Stimulated activated CD8-positive, alpha-beta memory T cell treated with anti-CD3 and anti-CD28 coated beads, Interleukin-12 subunit alpha, Interleukin-12 subunit beta, amount 100 ng/mL, for 1 hour (primary cell): ENCODE measurements at regions not wholly inside any gene's neighbourhood (a gene's known extent, or its start where the extent isn't known, plus 50 kb on each side); places are given as distances from the start of the nearest gene placed in this dataset.
"Not testable (repeated sequence)": the region's sequence is repeated elsewhere in the genome, so short reads cannot be mapped to it uniquely, and the experiment has no call there.

Source experiments
- DNase-seq: peaks from one replicate; pipeline ENCODE4 v3.0.0-alpha.2; 2020; ENCODE audit warnings: low read depth

DNA sequence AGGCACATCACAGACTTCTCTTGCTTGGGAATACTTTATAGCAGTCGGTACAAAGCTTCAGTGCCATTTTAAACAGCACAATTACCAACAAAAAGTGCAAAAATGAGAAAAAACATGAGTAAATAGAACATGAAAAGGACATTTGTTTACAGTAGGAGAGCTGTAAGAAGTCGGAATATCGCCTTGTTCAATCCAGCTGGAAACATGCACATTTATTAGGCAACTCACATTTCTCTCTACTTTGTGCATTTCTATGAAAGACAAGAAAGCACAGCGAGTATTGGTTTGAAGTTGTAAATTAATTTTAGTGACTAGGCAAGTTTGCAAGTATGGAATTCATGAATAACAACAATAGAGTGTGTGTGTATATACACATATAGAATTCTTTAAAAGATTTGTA is 484.7 kb downstream of the DACH1 start:
- no peak for DNase-seq

DNA sequence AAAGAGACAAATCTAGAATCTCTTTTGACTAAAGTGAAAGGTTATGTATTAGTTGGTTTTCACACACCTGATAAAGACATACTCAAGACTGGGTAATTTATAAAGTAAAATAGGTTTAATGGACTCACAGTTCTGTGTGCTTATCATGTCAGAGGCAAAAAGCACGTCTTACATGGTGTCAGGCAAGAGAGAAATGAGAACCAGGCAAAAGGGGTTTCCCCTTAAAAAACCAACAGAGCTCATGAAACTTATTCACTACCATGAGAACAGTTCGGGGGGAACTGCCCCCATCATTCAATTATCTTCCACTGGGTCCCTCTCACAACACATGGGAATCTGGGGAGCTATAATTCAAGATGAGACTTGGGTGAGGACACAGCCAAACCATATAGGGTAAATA is 486.8 kb downstream of the DACH1 start:
- no peak for DNase-seq

DNA sequence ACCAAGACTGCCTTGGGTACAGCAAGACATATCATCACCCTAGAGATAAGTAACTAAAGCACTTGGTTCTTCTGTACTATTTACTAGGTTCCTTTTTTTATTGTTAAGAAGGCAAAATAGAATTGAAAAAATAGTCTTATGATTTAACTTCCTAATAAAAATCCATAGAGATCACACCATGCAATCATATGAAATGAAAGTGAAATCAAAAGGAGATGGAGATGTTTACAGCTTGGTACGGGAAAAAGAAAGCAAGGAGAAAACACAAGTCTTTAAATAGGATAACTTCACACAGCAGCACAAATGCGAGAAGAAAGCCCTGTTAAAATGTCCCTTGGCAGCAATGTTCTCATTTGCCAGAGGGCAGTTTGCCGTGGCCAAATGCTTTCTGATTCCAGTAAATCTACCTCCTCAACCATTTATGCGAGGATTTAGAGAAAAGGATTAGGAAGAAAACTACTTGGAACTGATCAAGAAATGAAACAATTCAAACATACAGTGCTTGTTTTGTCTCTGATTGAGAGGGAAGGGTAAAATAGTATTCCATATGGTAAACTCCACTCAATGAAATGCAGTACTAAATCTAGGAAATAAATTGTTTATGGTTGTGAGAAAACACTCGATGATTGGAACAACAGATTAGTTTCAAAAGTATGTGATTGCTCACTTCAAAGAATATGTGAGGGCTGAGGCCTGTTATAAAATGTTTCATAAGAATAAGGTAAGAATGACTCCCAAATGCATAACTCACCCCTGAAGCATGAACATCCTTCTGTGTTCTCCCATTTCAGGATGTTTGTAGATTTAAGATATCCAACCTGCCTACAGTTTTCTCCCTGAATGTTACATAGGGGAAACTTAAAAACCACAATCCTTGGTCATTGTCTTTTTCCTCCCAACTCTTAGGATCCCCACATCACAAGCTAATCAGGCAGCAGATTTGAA is 487.8 kb downstream of the DACH1 start:
- no peak for DNase-seq

DNA sequence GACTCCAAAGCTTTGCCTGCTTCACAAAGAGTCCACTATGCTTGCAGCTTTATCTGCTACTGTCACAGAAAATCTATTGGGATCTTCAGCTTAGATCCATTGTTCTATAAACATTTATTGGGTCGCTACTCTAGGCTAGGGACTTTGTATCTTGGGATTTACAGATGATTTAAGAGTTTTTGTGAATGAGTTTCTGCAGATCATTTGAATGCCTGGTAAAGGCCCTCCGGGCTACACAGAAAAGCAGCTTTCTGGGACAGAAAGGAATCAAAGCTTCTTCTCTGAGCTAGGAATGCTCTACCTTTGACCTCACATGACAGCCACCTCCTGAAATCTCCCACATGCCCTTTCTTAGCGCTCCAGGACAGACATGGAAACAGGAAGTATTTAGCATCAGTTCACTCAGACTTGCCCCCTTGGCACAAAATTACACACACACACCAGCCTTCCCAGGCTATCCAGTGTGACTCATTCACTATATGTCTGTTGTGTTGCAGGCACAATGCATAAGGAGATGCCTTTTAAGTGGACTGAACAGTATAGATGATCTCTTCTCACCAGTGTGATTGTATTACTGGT is 492.4 kb downstream of the DACH1 start:
- no peak for DNase-seq

DNA sequence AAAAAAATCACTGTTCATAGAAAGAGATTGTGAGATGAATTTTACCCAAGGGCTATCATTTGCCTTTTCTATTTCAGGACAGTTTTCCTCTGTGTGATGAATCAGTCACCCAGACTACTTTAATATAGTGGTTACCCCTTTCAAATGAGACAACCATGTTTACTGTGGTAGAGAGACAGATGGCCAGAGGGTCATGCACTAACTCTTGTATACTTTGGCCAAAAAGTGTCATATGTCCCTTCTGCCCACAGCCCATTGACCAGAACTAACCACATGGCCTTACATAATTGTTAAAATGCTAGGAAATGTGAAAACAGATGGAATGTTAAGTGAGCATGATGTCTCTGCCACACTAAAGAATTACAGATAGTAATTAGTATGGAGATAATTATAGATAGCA is 498.7 kb downstream of the DACH1 start:
- DNase-seq: no peak

DNA sequence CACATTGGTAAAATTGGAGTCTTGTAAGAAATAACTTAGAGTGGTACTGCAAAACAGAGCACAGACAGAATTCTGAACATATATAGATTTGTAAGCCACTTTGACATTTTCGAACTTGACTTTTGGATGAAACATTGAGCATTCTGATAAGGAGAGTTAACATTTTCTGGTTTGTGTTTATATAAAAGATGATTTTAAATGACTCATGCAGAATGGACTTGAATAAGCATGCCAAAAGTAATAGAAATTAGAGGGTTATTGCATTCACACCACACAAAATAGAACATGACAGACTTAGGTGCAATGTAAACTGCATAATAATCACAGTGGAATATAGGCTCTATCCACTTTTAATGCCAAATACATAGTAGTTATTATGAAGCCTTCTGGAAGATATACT is 507.0 kb downstream of the DACH1 start:
- DNase-seq: no peak

DNA sequence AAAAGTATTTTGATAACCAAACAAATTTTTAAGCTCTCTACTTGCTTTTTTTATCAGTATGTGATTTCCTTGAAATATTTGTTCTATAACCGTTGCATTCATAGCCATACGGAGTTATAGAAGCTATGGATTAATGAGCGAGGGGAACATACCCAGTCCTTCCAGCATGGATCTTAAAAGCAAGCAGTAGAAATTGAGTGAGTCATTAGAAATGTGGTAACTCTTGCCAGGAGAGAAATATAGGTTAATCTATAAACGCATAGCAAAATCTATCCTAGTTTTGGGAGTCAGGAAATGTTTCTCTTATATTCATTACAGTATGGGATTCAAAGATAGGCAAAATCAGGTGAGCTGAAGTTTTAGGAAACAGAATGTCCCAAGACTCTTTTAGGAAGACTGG is 507.4 kb downstream of the DACH1 start:
- no peak for DNase-seq

DNA sequence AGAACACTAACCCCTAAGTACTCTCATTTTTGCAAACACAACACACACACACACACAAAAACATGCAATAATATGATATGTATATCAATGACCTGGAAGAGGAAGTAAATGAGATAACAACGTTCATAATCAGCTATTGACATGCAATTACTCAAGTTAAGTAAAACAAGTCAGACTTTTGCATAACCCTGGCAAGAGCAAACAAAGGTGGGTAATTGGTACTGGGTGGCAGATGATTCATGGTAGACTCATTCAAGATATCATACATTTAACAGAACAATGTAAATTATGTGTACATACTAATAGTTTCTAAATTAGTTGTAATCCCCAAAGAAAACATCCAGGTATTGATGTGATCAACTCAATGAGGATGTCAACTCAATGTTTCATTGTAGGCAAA is 508.8 kb downstream of the DACH1 start:
- no peak for DNase-seq

DNA sequence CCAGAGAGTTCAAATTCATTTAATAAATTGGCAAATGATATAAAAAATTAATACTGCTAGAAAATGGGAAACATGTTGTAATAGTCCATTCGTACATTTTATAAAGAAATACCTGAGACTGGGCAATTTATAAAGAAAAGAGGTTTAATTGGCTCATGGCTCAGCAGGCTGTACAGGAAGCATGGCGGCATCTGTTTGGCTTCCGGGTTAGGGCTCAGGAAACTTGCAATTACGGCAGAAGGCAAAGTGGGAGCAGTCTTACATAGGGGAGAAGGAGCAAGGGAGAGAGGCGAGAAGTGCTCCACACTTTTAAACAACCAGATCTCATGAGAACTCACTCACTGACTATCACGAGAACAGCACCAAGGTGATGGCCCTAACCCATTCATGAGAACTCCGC is 512.0 kb downstream of the DACH1 start:
- no peak for DNase-seq

DNA sequence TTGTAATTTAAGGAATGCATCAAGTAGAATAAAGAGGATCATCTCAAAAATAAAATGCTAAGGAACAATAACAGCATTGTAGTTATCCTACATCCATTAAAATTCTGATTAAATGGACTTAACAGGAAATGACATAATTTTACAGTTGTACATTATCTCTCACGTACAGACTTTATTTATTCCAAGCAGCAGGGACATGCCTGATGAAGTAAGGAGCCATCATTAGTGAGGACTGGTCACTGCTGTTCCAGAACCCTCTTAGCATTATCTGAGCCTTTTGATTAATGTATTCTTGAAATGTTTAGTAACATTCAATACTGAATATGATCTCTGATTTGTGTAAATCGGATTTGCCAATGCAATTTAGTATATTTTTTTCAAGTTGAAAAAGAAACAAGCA is 516.1 kb downstream of the DACH1 start:
- no peak for DNase-seq

DNA sequence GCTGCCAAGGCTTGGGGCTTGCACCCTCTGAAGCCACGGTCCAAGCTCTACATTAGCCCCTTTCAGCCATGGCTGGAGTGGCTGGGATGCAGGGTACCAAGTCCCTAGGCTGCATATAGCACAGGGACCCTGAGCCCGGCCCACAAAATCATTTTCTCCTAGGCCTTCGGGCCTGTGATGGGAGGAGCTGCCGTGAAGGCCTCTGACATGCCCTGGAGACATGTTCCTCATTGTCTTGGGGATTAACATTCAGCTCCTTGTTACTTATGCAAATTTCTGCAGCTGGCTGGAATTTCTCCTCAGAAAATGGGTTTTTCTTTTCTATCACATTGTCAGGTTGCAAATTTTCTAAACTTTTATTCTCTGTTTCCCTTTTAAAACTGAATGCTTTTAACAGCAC is 521.1 kb downstream of the DACH1 start:
- DNase-seq: not testable (repeated sequence)

DNA sequence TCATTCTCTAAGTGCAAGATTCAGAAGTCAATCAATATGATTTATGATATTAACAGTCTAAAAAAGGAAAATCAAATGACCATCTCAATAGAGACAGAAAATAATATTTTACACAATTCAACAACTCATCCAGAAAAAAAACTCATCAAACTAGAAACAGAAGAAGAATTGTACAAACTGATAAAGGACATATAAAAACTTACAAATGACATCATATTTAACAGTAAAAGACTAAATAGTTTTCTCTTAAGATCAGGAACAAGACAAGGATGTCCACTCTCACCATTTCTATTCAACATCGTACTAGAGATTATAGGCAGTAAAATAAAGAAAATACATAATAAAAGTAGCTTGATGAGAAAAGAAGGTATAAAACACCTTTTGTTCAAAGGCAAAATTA is 527.3 kb downstream of the DACH1 start:
- DNase-seq: no peak

DNA sequence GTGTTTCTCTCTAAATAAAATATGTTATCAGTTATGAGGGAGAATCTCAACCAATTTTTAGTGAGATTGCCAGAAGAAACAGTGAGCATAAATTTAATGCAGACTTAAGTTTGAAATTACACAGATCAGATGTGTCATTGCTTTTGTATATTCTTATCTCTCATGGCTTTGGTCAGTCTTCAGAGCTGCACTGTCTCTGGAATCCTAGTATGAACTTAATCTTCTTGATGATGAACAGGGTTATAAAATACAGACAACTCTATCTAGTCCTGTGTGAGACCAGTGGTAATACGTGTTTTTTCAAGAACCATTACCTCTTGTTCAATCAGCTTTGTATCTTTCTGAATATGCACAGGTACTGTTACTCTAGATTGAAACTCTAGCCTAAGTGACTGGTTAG is 528.0 kb downstream of the DACH1 start:
- DNase-seq: no peak

DNA sequence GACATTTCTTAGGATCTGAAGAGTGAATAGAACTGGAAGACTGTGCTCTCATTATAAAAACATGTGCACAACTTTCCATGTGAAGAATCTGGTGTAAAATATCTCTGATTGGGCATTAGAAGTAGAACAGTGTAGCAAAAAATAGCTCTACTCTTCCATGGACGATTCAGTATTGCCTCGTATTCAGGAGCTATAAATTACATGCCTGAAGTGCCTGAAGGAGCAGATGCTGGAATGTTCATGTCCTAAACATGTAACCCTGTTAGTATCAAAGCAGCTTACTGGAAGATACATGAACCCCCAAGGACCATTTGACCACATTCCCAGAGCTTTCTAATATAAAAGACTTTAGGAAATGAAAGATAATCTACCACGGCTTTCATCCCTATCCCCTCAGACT is 528.9 kb downstream of the DACH1 start:
- no peak for DNase-seq

DNA sequence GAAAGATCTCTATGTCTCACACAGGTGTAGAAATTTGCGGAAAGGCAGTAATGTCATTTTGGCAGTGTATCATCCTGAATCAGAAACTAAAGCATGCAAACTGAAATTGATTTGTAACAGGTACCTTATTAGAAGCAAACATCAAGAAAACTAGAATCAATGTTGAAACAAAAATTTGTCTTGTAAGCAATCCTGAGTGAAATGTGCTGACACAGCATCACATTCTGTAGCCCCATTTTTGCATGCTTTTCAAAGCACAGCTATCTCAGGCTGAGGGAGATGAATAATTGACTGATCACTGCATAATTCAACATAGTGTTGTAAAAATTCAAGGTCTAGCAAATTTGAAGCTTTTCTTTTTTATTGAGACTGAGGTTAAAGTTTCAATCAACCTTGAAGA is 539.7 kb downstream of the DACH1 start:
- no peak for DNase-seq

DNA sequence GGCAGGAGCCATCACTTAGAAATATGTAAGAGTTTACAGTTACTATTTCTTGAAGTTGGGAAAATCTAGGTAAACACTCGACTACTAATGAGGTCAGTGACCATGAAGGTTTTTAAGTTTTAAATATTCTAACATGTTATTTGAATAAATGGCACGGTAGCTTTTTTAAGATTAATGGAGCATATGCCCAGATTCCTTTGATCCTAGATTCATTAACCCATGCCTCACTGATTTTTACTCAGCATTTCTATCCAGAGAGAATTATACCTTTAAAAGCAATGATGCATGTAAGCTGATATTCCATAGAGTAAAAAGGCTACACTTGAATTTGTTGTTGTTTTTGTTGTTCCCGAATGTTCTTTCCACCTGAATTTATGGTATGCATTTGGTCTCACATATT is 541.4 kb downstream of the DACH1 start:
- no peak for DNase-seq

DNA sequence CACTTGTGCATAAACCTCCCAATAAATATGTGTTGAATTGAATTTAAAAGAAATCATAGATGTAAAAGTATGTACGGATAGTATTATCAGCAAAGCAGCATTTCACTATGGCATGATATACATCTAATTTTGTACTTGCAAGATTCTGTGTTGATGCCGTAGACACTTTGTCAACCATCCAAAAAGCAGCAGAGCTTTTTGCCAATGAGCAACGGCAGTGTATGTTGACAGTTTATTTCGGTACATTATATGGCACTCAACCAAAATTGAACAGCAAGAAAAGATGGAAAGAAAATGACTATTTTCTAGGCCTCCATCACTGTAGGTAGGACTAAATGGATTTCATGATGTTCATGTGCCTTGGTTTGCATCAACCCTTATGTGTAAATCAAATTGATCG is 543.7 kb downstream of the DACH1 start:
- no peak for DNase-seq

DNA sequence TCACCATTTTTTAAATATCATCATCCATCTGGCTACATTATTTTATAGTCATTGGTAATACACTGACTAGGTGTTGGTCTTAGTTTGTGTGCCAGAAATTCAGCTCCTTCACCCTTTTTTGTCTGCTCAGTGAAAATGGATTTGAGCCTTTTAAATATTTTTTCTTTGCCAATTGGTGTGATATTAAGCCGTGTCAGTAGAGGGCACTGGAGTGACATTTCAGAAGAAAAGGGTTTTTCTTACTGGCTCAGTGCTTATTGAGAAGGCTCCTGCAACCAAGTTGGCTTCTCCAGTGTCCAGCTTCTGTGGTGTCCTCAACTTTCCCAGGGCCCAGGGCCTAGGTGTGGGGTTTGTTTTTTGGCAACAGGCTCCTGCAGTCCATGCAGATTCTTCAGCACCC is 546.6 kb downstream of the DACH1 start:
- DNase-seq: no peak

DNA sequence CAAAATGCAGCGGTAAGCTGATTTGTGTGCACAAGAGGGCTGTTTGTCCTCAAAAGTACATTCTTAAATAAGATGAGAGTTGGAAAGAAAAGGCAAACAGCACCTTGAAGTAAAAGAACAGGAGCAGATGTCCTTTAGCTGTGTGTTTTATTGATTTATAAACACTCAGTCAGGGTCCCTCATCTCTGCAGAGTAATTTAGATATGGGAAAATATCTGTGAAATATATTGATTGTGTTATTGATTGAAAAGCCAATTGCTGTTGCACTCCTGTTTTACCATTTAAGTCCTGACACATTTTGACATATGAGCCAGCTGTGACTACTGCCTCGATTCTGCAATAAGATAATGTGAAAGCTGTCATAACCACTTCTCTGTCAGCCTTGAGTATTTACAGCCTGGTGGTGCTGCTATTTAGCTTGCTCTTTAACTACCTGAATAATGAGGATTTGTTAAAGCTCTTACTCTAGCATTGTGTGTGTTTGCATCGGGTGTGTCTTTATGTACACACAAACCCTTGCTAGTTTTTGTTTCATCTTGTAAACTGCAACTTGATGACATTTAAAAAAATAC is 550.1 kb downstream of the DACH1 start:
- DNase-seq: no peak

DNA sequence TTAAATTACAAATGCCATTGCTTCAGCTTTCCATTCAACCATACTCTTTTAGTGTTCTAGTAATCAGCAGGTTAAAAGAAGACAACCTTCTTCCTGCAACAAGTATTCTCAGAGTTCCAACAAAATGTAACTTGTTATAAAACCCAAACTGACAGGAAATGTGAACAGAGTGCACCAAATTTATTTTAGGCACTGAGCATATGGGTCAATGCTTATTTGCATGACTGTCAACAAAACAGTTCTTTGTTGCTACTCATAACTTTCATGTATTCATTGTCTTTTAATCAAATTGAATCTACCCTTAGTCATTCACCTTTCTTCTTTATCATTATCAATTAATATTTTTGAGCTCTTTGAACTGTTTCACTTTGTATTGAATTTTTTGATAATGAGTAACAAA is 554.1 kb downstream of the DACH1 start:
- DNase-seq: no peak

DNA sequence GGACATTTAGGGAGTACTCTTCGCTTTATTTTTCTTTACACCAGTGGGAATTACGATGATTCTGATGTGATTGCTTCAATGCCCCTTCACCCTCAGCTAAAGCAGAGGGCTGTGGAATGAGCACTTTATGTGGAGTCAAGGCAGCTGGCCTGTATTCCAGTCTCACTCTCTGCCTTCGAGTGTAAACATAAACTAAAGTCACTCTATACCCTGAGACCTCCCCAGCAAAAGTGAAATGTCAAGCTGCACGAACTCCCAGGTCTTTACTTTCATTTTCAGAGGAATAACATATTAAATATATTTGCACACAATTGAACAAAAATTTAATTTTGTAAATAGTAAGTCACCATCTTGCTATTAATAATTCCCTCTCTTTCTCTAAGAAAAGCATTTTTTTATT is 557.1 kb downstream of the DACH1 start:
- no peak for DNase-seq

DNA sequence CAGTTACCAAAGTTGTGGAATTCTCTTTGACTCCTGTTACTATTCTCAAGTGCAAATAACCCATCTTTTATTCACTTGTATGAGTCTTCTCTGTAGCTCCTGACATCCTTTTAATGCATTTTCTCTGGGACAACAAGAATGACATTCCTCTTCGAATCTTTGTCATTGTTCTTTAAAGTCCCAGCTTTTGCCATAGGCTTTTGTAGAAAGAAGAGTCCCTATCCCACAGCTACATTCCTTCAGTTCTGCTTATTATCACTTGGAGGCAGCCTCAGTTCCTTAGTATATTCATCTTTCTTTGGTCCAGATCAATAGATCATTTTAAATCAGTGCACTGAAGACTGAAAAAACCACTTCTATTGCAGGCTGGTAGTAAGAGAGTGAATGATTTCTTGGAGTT is 560.2 kb downstream of the DACH1 start:
- no peak for DNase-seq

DNA sequence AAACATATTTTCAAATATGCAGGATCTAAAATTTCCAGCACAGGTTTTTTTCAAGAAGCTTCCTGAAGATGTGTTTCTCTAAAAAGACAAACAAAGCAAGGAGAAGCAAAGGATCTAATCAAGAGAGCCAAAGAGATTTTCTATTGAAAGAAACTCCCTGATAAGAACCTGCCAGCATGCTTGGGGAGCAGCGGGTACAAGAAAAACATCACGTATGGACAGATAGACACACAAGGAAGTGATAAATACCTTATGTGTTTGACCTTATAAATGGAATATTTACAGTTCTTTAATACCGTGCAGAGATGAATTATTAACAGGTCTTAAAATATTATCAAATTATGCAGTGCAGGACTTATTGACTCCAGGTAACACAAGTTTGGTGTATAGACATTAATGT is 562.1 kb downstream of the DACH1 start:
- DNase-seq: no peak

DNA sequence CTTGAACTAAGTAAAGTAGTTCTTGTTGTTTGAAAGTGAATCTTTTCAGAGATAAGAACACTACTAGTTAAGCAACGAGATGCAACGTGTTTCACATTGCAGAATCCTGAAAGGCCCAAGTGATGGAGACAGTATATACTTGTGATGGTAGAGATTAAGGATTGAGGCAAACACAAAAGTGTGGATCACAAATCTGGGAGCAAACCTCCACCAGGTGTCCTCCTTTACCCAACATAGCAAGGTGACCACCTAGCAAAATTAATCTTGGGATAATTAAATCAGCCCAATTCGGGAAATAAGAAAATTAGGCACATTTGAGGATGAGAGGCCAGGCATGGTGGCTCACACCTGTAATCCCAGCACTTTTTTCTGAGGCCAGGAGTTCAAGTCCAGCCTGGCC is 563.9 kb downstream of the DACH1 start:
- no peak for DNase-seq
